ENCODE measurements at regions not wholly inside any gene's neighbourhood (a gene's known extent, or its start where the extent isn't known, plus 50 kb on each side); places are given as distances from the start of the nearest gene placed in this dataset.

DNA sequence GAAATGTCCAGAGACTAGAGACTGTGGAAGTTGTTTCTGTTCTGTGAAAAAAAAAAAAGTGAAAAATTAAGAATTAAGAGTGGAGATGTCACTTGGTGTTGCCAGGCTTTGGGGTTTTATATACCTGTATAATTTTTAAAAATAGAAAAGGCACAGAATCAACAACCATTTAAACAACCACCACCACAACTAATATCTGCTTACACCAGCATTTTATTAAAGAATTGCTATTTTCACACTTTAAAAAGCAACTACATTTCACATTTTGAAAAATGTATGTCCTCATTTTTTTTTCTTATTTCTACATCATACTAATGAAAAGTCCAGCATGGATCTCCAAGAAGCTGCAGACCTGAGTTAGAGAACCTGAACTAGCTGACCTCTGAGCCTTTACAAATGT, 167.5 kb upstream of the DTNA start:
- Histone ChIP-seq H3K4me3 (ENCODE audit: low read length in 3 of 3) (no peak overlapping the region), H3K4me1 (ENCODE audit: control insufficient read depth in 2 of 3, insufficient read depth in 2 of 3, low read depth in 1 of 3, low read length in 3 of 3) (no peaks in the 10 kb centered on the region), H3K27me3 (ENCODE audit: control insufficient read depth, insufficient read depth, low read length) (no peaks in the 10 kb centered on the region), H3K27ac (ENCODE audit: low read depth in 2 of 2, low read length in 2 of 2) (no peak overlapping the region), H3K36me3 (ENCODE audit: control insufficient read depth in 2 of 3, insufficient read depth in 3 of 3, low read length in 3 of 3) (no peaks in the 10 kb centered on the region), H3K9me3 (ENCODE audit: control insufficient read depth in 2 of 3, insufficient read depth in 1 of 3, low read length in 3 of 3) (no peaks in the 10 kb centered on the region), H3K9ac (ENCODE audit: low read length in 3 of 3) (no peak overlapping the region)
- TF ChIP-seq, protein P1, sequence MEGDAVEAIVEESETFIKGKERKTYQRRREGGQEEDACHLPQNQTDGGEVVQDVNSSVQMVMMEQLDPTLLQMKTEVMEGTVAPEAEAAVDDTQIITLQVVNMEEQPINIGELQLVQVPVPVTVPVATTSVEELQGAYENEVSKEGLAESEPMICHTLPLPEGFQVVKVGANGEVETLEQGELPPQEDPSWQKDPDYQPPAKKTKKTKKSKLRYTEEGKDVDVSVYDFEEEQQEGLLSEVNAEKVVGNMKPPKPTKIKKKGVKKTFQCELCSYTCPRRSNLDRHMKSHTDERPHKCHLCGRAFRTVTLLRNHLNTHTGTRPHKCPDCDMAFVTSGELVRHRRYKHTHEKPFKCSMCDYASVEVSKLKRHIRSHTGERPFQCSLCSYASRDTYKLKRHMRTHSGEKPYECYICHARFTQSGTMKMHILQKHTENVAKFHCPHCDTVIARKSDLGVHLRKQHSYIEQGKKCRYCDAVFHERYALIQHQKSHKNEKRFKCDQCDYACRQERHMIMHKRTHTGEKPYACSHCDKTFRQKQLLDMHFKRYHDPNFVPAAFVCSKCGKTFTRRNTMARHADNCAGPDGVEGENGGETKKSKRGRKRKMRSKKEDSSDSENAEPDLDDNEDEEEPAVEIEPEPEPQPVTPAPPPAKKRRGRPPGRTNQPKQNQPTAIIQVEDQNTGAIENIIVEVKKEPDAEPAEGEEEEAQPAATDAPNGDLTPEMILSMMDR (IDR thresholded peaks at IDR 0.05; ENCODE audit: borderline replicate concordance, extremely low read depth, insufficient read depth): no peak
- no peak for DNase-seq
- intact Hi-C loops (cut with DNase I): no loop called here
- no peak for FAIRE-seq

DNA sequence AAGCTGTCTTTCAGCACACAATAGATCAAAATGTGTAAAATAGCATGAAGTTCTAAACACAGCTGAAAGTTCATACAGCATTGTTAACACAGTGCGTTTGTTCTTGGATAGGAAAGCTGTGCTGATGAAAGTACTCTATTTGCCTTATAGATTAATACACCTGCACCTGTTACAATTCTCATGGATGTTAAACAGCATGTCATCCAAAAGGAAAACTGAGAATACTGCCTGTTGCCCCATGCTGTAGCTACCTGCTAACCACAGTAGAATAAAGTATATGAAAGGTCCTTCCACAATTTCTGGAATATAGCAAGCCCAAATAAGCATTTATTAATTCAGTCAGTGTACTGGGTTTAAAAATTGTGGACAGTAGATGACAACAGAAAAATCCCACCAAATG, 166.7 kb upstream of the DTNA start:
- H3K9ac ChIP-seq (ENCODE audit: low read length in 3 of 3): no peak overlapping the region
- no peaks in the 10 kb centered on the region for H3K36me3 ChIP-seq (ENCODE audit: control insufficient read depth in 2 of 3, insufficient read depth in 3 of 3, low read length in 3 of 3)
- intact Hi-C loops (cut with DNase I): no loop called here
- no peaks in the 10 kb centered on the region for H3K9me3 ChIP-seq (ENCODE audit: control insufficient read depth in 2 of 3, insufficient read depth in 1 of 3, low read length in 3 of 3)
- FAIRE-seq (no peak), DNase-seq (no peak)
- H3K4me3 ChIP-seq (ENCODE audit: low read length in 3 of 3): no peak overlapping the region
- TF ChIP-seq, protein P1 (IDR thresholded peaks at IDR 0.05; ENCODE audit: borderline replicate concordance, extremely low read depth, insufficient read depth): no peak
- no peaks in the 10 kb centered on the region for H3K4me1 ChIP-seq (ENCODE audit: control insufficient read depth in 2 of 3, insufficient read depth in 2 of 3, low read depth in 1 of 3, low read length in 3 of 3)
- H3K27ac ChIP-seq (ENCODE audit: low read depth in 2 of 2, low read length in 2 of 2): no peak overlapping the region
- no peaks in the 10 kb centered on the region for H3K27me3 ChIP-seq (ENCODE audit: control insufficient read depth, insufficient read depth, low read length)

DNA sequence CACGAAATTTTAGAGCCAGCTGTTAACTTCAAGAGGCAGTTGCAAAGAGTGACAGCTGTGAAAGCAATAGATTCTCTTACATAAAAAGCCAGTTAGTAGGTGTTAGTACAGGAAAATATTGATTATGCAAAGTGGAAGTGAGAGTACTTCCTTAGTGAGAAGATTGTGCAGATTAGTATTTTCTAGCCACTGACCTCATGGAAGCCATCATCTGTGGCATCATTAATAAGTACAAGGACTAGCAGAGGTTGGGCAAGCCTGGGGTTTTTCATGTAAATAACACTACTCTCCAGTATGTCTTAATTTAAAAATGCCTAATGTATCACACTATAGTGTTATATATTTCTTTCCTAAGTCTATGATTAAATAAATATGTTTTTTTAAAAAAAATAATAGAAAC, 166.2 kb upstream of the DTNA start:
- TF ChIP-seq, protein P1 (IDR thresholded peaks at IDR 0.05; ENCODE audit: borderline replicate concordance, extremely low read depth, insufficient read depth): no peak
- FAIRE-seq: no peak
- H3K9me3 ChIP-seq (ENCODE audit: control insufficient read depth in 2 of 3, insufficient read depth in 1 of 3, low read length in 3 of 3): no peaks in the 10 kb centered on the region

DNA sequence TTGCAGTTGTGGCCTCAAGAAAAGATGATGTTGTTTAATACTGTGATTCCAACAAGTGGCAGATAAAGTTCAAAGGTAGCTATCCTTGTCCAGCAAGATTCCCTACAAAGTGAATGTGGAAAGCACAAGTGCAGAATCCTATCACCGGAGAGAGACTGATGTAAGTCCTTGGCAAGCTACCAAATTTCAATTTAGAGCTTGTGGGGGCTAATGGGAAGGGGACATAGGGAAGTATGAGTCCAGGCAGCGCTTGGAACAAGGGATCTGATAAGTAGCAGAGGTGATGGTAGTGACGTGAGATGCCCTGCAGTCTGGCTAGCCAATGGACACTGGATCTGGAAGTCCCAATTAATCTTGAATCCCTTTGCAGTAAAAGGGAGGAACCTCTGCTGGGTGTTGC, 165.2 kb upstream of the DTNA start:
- DNase-seq: no peak
- Histone ChIP-seq H3K9me3 (ENCODE audit: control insufficient read depth in 2 of 3, insufficient read depth in 1 of 3, low read length in 3 of 3) (no peaks in the 10 kb centered on the region), H3K27ac (ENCODE audit: low read depth in 2 of 2, low read length in 2 of 2) (no peak overlapping the region), H3K4me3 (ENCODE audit: low read length in 3 of 3) (no peak overlapping the region), H3K9ac (ENCODE audit: low read length in 3 of 3) (no peak overlapping the region), H3K4me1 (ENCODE audit: control insufficient read depth in 2 of 3, insufficient read depth in 2 of 3, low read depth in 1 of 3, low read length in 3 of 3) (no peaks in the 10 kb centered on the region), H3K36me3 (ENCODE audit: control insufficient read depth in 2 of 3, insufficient read depth in 3 of 3, low read length in 3 of 3) (no peaks in the 10 kb centered on the region), H3K27me3 (ENCODE audit: control insufficient read depth, insufficient read depth, low read length) (no peaks in the 10 kb centered on the region)
- no peak for FAIRE-seq
- intact Hi-C loops (cut with DNase I): no loop called here
- TF ChIP-seq, protein P1 (IDR thresholded peaks at IDR 0.05; ENCODE audit: borderline replicate concordance, extremely low read depth, insufficient read depth): no peak

More for the DNA sequence above, 166.2 kb upstream of the DTNA start:
- no peak for DNase-seq
- Histone ChIP-seq H3K4me3 (ENCODE audit: low read length in 3 of 3) (no peak overlapping the region), H3K36me3 (ENCODE audit: control insufficient read depth in 2 of 3, insufficient read depth in 3 of 3, low read length in 3 of 3) (no peaks in the 10 kb centered on the region), H3K9ac (ENCODE audit: low read length in 3 of 3) (no peak overlapping the region), H3K27ac (ENCODE audit: low read depth in 2 of 2, low read length in 2 of 2) (no peak overlapping the region), H3K27me3 (ENCODE audit: control insufficient read depth, insufficient read depth, low read length) (no peaks in the 10 kb centered on the region), H3K4me1 (ENCODE audit: control insufficient read depth in 2 of 3, insufficient read depth in 2 of 3, low read depth in 1 of 3, low read length in 3 of 3) (no peaks in the 10 kb centered on the region)
- intact Hi-C loops (cut with DNase I): no loop called here

Data from kidney (tissue), 13 donors.